ENCODE measurements at regions not wholly inside any gene's neighbourhood (a gene's known extent, or its start where the extent isn't known, plus 50 kb on each side); places are given as distances from the start of the nearest gene placed in this dataset.

DNA sequence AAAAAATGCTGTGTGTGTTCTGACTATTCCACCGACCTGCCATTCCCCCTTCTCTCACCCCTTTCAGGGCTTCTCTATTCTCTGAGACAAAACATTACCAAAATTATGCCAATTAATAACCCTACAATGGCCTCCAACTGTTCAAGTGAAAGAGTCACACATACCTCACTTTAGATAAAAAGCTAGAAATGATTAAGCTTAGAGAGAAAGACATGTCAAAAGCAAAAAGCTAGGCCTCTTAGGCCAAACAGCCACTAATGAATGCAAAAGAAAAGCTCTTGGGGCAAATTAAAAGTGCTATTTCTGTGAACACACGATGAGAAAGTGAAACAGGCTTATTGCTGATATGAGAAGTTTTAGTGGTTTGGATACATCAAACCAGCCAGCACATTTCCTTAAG is 279.6 kb upstream of the GRAMD2B start:
- TF ChIP-seq, protein P1, sequence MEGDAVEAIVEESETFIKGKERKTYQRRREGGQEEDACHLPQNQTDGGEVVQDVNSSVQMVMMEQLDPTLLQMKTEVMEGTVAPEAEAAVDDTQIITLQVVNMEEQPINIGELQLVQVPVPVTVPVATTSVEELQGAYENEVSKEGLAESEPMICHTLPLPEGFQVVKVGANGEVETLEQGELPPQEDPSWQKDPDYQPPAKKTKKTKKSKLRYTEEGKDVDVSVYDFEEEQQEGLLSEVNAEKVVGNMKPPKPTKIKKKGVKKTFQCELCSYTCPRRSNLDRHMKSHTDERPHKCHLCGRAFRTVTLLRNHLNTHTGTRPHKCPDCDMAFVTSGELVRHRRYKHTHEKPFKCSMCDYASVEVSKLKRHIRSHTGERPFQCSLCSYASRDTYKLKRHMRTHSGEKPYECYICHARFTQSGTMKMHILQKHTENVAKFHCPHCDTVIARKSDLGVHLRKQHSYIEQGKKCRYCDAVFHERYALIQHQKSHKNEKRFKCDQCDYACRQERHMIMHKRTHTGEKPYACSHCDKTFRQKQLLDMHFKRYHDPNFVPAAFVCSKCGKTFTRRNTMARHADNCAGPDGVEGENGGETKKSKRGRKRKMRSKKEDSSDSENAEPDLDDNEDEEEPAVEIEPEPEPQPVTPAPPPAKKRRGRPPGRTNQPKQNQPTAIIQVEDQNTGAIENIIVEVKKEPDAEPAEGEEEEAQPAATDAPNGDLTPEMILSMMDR (IDR thresholded peaks at IDR 0.05): no peak
- TF ChIP-seq POLR2A (IDR thresholded peaks at IDR 0.05): no peak
